CD14-positive monocyte (primary cell): ENCODE measurements at regions not wholly inside any gene's neighbourhood (a gene's known extent, or its start where the extent isn't known, plus 50 kb on each side); places are given as distances from the start of the nearest gene placed in this dataset.

ENCODE experiments used
- DNase-seq, 3 donors: peaks; one replicate each; pipeline ENCODE4 v3.0.0-alpha.2; 2011 to 2022
- H2AFZ ChIP-seq: 2 replicates; pipeline ENCODE4 v1.6.0; 2012; ENCODE audit warnings: mild to moderate bottlenecking, low read depth, low read length, inconsistent platforms; ENCODE audit not compliant: insufficient read depth, poor library complexity, severe bottlenecking
- H3K27ac ChIP-seq, 2 donors: 1 replicate in 1 of 2; 2 replicates in 1 of 2; pipeline ENCODE4 v1.5.1; 2012 to 2013; ENCODE audit warnings: low read length in 2 of 2, control low read depth in 1 of 2, inconsistent platforms in 1 of 2, low read depth in 1 of 2, mild to moderate bottlenecking in 1 of 2
- H3K27me3 ChIP-seq, 2 donors: one replicate each; pipeline versions ENCODE4 v1.6.0 to v1.6.1; 2011 to 2013; ENCODE audit warnings: low read length in 2 of 2; ENCODE audit not compliant: control insufficient read depth in 2 of 2, insufficient read depth in 2 of 2
- H3K36me3 ChIP-seq, 2 donors: replicated peaks in 1 of 2; 1 replicate in 1 of 2; 2 replicates in 1 of 2; pipeline versions ENCODE4 v1.5.1 to v1.6.1; 2012 to 2013; ENCODE audit warnings: low read length in 2 of 2, control low read depth in 1 of 2, inconsistent platforms in 1 of 2, mild to moderate bottlenecking in 1 of 2; ENCODE audit not compliant: insufficient read depth in 2 of 2, control insufficient read depth in 1 of 2
- H3K4me1 ChIP-seq, 2 donors: 1 replicate in 1 of 2; 2 replicates in 1 of 2; pipeline versions ENCODE4 v1.5.1 to v1.6.1; 2012 to 2013; ENCODE audit warnings: low read length in 2 of 2, control low read depth in 1 of 2, inconsistent platforms in 1 of 2, mild to moderate bottlenecking in 1 of 2, moderate library complexity in 1 of 2; ENCODE audit not compliant: insufficient read depth in 2 of 2, control insufficient read depth in 1 of 2
- H3K4me2 ChIP-seq: replicated peaks from 2 replicates; pipeline ENCODE3; 2012; ENCODE audit warnings: low read length, moderate library complexity, mild to moderate bottlenecking; ENCODE audit not compliant: poor library complexity, severe bottlenecking; ENCODE audit errors: extremely low read depth
- H3K4me3 ChIP-seq, 3 experiments: fragments of 200-600 bp in 1 of 3; sonication (generic) in 1 of 3; replicated peaks in 1 of 3; 1 replicate in 2 of 3; 2 replicates in 1 of 3; pipeline ENCODE4 v1.5.1; 2011 to 2013; ENCODE audit warnings: low read length in 3 of 3, mild to moderate bottlenecking in 3 of 3, control low read depth in 2 of 3, low read depth in 2 of 3, inconsistent platforms in 1 of 3, moderate library complexity in 1 of 3
- H3K79me2 ChIP-seq: 2 replicates; pipeline ENCODE4 v1.6.0; 2012; ENCODE audit warnings: mild to moderate bottlenecking, control low read depth, inconsistent platforms, low read length, moderate library complexity; ENCODE audit not compliant: insufficient read depth
- H3K9ac ChIP-seq: 2 replicates; pipeline ENCODE4 v1.6.0; 2017; ENCODE audit warnings: low read length, mild to moderate bottlenecking; ENCODE audit not compliant: insufficient read depth, poor library complexity, severe bottlenecking
- H3K9me3 ChIP-seq, 2 donors: replicated peaks in 1 of 2; 1 replicate in 1 of 2; 2 replicates in 1 of 2; pipeline versions ENCODE4 v1.5.1 to v1.6.1; 2012 to 2013; ENCODE audit warnings: low read length in 2 of 2, control low read depth in 1 of 2; ENCODE audit not compliant: control insufficient read depth in 1 of 2, insufficient read depth in 1 of 2
- H4K20me1 ChIP-seq: 2 replicates; pipeline ENCODE4 v1.6.0; 2012; ENCODE audit warnings: mild to moderate bottlenecking, low read length, control low read depth, moderate library complexity; ENCODE audit not compliant: insufficient read depth
- H3K27ac Mint-ChIP-seq, 7 donors: one replicate each; pipeline ENCODE4 v1.8.0; 2020; ENCODE audit warnings: mild to moderate bottlenecking in 7 of 7, mixed read lengths in 7 of 7, moderate library complexity in 6 of 7, inconsistent platforms in 2 of 7
- H3K27me3 Mint-ChIP-seq, 3 donors: one replicate each; pipeline ENCODE4 v1.8.0; 2021 to 2022; ENCODE audit warnings: low read depth in 3 of 3, mild to moderate bottlenecking in 3 of 3, mixed read lengths in 3 of 3, moderate library complexity in 3 of 3, inconsistent platforms in 1 of 3
- H3K36me3 Mint-ChIP-seq, 2 donors: one replicate each; pipeline ENCODE4 v1.8.0; 2020; ENCODE audit warnings: mixed read lengths in 2 of 2, inconsistent platforms in 1 of 2, mild to moderate bottlenecking in 1 of 2
- H3K4me1 Mint-ChIP-seq: one replicate; pipeline ENCODE4 v1.8.0; 2020; ENCODE audit warnings: mild to moderate bottlenecking, mixed read lengths
- H3K4me3 Mint-ChIP-seq, 2 donors: one replicate each; pipeline ENCODE4 v1.8.0; 2020; ENCODE audit warnings: mild to moderate bottlenecking in 2 of 2, mixed read lengths in 2 of 2, moderate library complexity in 1 of 2
- H3K9me3 Mint-ChIP-seq, 7 donors: one replicate each; pipeline ENCODE4 v1.8.0; 2020 to 2022; ENCODE audit warnings: mixed read lengths in 7 of 7, mild to moderate bottlenecking in 6 of 7, moderate library complexity in 6 of 7, inconsistent platforms in 2 of 7
- CTCF ChIP-seq: fragments of 200-600 bp; IDR thresholded peaks from one replicate; pipeline ENCODE4 v1.8.0; 2022; ENCODE audit warnings: antibody characterized with exemption, mild to moderate bottlenecking
- whole genome bisulfite sequencing: methylation state at CpG from one replicate; pipeline ENCODE4 v1.1.5; 2013; ENCODE audit warnings: missing lambda C conversion rate; ENCODE audit not compliant: insufficient coverage; 5-methylcytosine and 5-hydroxymethylcytosine counted together
- intact Hi-C, 2 donors: fragments of 100-400 bp; cut with micrococcal nuclease; formaldehyde crosslinking; loops; one replicate each; pipeline versions ENCODE4 v1.15.0 to v1.15.1; 2023

- no peaks in the 10 kb centered on the region for H3K79me2 ChIP-seq
- no peaks in the 10 kb centered on the region for H3K27me3 ChIP-seq
- Mint-ChIP-seq H3K27ac (no peak overlapping the region), H3K27me3 (no peaks in the 10 kb centered on the region), H3K36me3 (no peaks in the 10 kb centered on the region), H3K9me3 (peaks cover 0 to 1% (median 0%) of the 10 kb centered on the region in 7 donors), H3K4me3 (no peak overlapping the region), H3K4me1 (peaks cover 9% of the 10 kb centered on the region)
- no peak overlapping the region for H3K4me2 ChIP-seq
- H3K4me3 ChIP-seq = no peak overlapping the region
- peaks cover 4% of the 10 kb centered on the region in 2 donors for H3K4me1 ChIP-seq
- intact Hi-C loops = no loop called here
- H3K36me3 ChIP-seq = no peaks in the 10 kb centered on the region
- no peak for TF ChIP-seq CTCF
- DNase-seq = no peak
- no peak overlapping the region for H3K9ac ChIP-seq
- no peak overlapping the region for H3K27ac ChIP-seq
- H4K20me1 ChIP-seq = no peaks in the 10 kb centered on the region
- H3K9me3 ChIP-seq = no peaks in the 10 kb centered on the region
- H2AFZ ChIP-seq = no peak overlapping the region
Measured at GRCh38 chr2:225272173-225272572, 127.3 kb upstream of the NYAP2 start.

DNA sequence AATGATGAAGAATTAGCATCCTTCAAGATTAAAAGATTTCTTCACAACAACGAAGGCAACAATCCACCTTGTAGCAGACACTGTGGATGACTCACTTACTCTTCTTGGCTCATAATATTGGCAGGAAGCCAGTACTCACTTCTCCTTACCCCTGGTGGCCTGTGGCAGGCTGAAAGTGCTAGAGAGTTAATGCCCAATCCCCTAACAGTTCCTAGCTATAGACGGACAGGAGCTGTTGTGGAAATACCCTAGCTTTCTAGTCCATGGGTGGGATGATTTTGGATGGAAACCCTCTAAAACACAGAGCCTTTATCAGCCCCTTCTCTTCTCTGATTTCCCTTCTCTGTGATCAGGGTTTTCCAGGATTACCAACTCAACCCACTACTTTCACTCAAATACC lies 128.6 kb upstream of the NYAP2 start:
- no CpG with 5 or more reads among the region's 2 CpGs for WGBS
- peaks cover 0 to 3% (median 0%) of the 10 kb centered on the region in 7 donors for H3K9me3 Mint-ChIP-seq
- Histone ChIP-seq H2AFZ (no peak overlapping the region), H4K20me1 (no peaks in the 10 kb centered on the region), H3K4me1 (peaks cover 4% of the 10 kb centered on the region in 2 donors), H3K4me2 (no peak overlapping the region), H3K27me3 (no peaks in the 10 kb centered on the region), H3K27ac (no peak overlapping the region), H3K4me3 (no peak overlapping the region), H3K9me3 (no peaks in the 10 kb centered on the region), H3K36me3 (no peaks in the 10 kb centered on the region), H3K9ac (no peak overlapping the region), H3K79me2 (no peaks in the 10 kb centered on the region)
- H3K27ac Mint-ChIP-seq = no peak overlapping the region
- peak; percentile 71 to 86 (median 85) for DNase-seq
- no peak for TF ChIP-seq CTCF
- H3K36me3 Mint-ChIP-seq = no peaks in the 10 kb centered on the region
- intact Hi-C loops = no loop called here
- H3K4me1 Mint-ChIP-seq = peaks cover 9% of the 10 kb centered on the region
- no peak overlapping the region for H3K4me3 Mint-ChIP-seq
- no peaks in the 10 kb centered on the region for H3K27me3 Mint-ChIP-seq
